HK-2 (cell line): ENCODE measurements at regions not wholly inside any gene's neighbourhood (a gene's known extent, or its start where the extent isn't known, plus 50 kb on each side); places are given as distances from the start of the nearest gene placed in this dataset.

Experiments used
- DNase-seq: peaks from one replicate; pipeline ENCODE4 v3.0.0-alpha.2; 2018; ENCODE audit not compliant: unreplicated experiment

- DNase-seq: no peak
Measured at GRCh38 chr9:104448036-104448435, 56.0 kb upstream of the OR13F1 start.
